HL-60 (cell line): ENCODE measurements at regions not wholly inside any gene's neighbourhood (a gene's known extent, or its start where the extent isn't known, plus 50 kb on each side); places are given as distances from the start of the nearest gene placed in this dataset.

Source experiments
- DNase-seq, 2 experiments: peaks; one replicate each; pipeline ENCODE4 v3.0.0-alpha.2; 2010 to 2020; ENCODE audit warnings: low read depth in 1 of 2, low spot score in 1 of 2
- H3K27ac ChIP-seq: fragments of 250-450 bp; sonication (Bioruptor Pico); replicated peaks from 2 replicates; pipeline ENCODE4 v1.5.1; 2020; ENCODE audit warnings: mild to moderate bottlenecking, moderate library complexity
- H3K27me3 ChIP-seq: fragments of 250-450 bp; sonication (Bioruptor Pico); 2 replicates; pipeline ENCODE4 v1.5.1; 2021; ENCODE audit warnings: mild to moderate bottlenecking, moderate library complexity; ENCODE audit not compliant: insufficient read depth, poor library complexity, severe bottlenecking
- H3K4me3 ChIP-seq: replicated peaks from 2 replicates; pipeline ENCODE4 v1.5.1; 2011; ENCODE audit warnings: mild to moderate bottlenecking, control low read depth, low read length; ENCODE audit not compliant: insufficient read depth
- CTCF ChIP-seq: IDR thresholded peaks from one replicate; pipeline ENCODE4 v1.5.1; 2011; ENCODE audit warnings: low read length, control low read depth, inconsistent platforms; ENCODE audit not compliant: insufficient read depth
- GABPA ChIP-seq: IDR thresholded peaks from 2 replicates; pipeline ENCODE4 v1.6.1; 2012; ENCODE audit warnings: low read depth
- POLR2AphosphoS5 ChIP-seq: IDR thresholded peaks from 2 replicates; pipeline ENCODE4 v1.6.1; 2012; ENCODE audit warnings: low read depth
- REST ChIP-seq: IDR thresholded peaks from 2 replicates; pipeline ENCODE4 v1.6.1; 2012; ENCODE audit warnings: low read depth; ENCODE audit not compliant: insufficient replicate concordance
- SPI1 ChIP-seq: IDR thresholded peaks from 2 replicates; pipeline ENCODE4 v1.6.1; 2012; ENCODE audit warnings: low read depth, mild to moderate bottlenecking, borderline replicate concordance

GRCh38 chr4:141432000-141432712 is 204.2 kb upstream of the IL15 start:
- no peak for DNase-seq
- H3K27ac ChIP-seq, result no peak overlapping the region
- TF ChIP-seq CTCF (no peak), GABPA (no peak), POLR2AphosphoS5 (no peak), SPI1 (no peak), REST (no peak)
- no peaks in the 10 kb centered on the region for H3K27me3 ChIP-seq
- no peak overlapping the region for H3K4me3 ChIP-seq

- no peak for TF ChIP-seq CTCF
- no peak for TF ChIP-seq REST
- TF ChIP-seq POLR2AphosphoS5, result no peak
- TF ChIP-seq GABPA, result no peak
- no peak for TF ChIP-seq SPI1
- no peaks in the 10 kb centered on the region for H3K27me3 ChIP-seq
- no peak for DNase-seq
- no peak overlapping the region for H3K27ac ChIP-seq
- no peak overlapping the region for H3K4me3 ChIP-seq
Measured at GRCh38 chr4:141435446-141436225, 200.7 kb upstream of the IL15 start.

- no peaks in the 10 kb centered on the region for H3K27me3 ChIP-seq
- H3K27ac ChIP-seq, result no peak overlapping the region
- no peak for TF ChIP-seq SPI1
- no peak for TF ChIP-seq REST
- TF ChIP-seq GABPA, result no peak
- no peak for TF ChIP-seq POLR2AphosphoS5
- no peak for TF ChIP-seq CTCF
- H3K4me3 ChIP-seq, result no peak overlapping the region
- DNase-seq, result no peak
Measured at GRCh38 chr4:141439223-141439622, 197.2 kb upstream of the IL15 start.
